ENCODE measurements at regions not wholly inside any gene's neighbourhood (a gene's known extent, or its start where the extent isn't known, plus 50 kb on each side); places are given as distances from the start of the nearest gene placed in this dataset.

GRCh38 chr9:28882529-28882928, 1309.2 kb upstream of the C9orf72 start:
- DNase-seq: no peak

GRCh38 chr9:28883234-28883633, 1310.0 kb upstream of the C9orf72 start:
- no peak for DNase-seq

- DNase-seq: no peak
These were observed 1314.1 kb upstream of the C9orf72 start for GRCh38 chr9:28887188-28887884.

GRCh38 chr9:28888806-28889205, 1315.5 kb upstream of the C9orf72 start:
- DNase-seq: no peak

GRCh38 chr9:28892538-28892937, 1319.3 kb upstream of the C9orf72 start:
- DNase-seq: no peak

- no peak for DNase-seq
These were observed 1326.0 kb upstream of the C9orf72 start for GRCh38 chr9:28899267-28899666.

GRCh38 chr9:28899926-28900325, 1326.6 kb upstream of the C9orf72 start:
- DNase-seq: no peak

- no peak for DNase-seq
These were observed 1327.1 kb upstream of the C9orf72 start for GRCh38 chr9:28900406-28900805.

- no peak for DNase-seq
These were observed 1336.2 kb upstream of the C9orf72 start for GRCh38 chr9:28909526-28909925.

GRCh38 chr9:28912621-28913020, 1339.3 kb upstream of the C9orf72 start:
- DNase-seq: no peak

GRCh38 chr9:28915202-28915930, 1342.1 kb upstream of the C9orf72 start:
- DNase-seq: no peak

- DNase-seq: no peak
These were observed 1343.1 kb upstream of the C9orf72 start for GRCh38 chr9:28916348-28916747.

- no peak for DNase-seq
These were observed 1348.7 kb upstream of the C9orf72 start for GRCh38 chr9:28921857-28922500.

- no peak for DNase-seq
These were observed 1349.6 kb upstream of the C9orf72 start for GRCh38 chr9:28922891-28923290.

GRCh38 chr9:28923351-28923750, 1350.1 kb upstream of the C9orf72 start:
- no peak for DNase-seq

GRCh38 chr9:28925157-28925556, 1351.9 kb upstream of the C9orf72 start:
- DNase-seq: no peak

GRCh38 chr9:28926306-28926705, 1353.0 kb upstream of the C9orf72 start:
- DNase-seq: no peak

- no peak for DNase-seq
These were observed 1354.4 kb upstream of the C9orf72 start for GRCh38 chr9:28927691-28928090.

- DNase-seq: no peak
These were observed 1356.2 kb upstream of the C9orf72 start for GRCh38 chr9:28929433-28929832.

GRCh38 chr9:28930766-28931165, 1357.5 kb upstream of the C9orf72 start:
- DNase-seq: no peak

GRCh38 chr9:28934111-28934510, 1360.8 kb upstream of the C9orf72 start:
- no peak for DNase-seq

GRCh38 chr9:28938981-28939380, 1365.7 kb upstream of the C9orf72 start:
- no peak for DNase-seq

- no peak for DNase-seq
These were observed 1368.6 kb upstream of the C9orf72 start for GRCh38 chr9:28941856-28942255.

GRCh38 chr9:28942941-28943340, 1369.7 kb upstream of the C9orf72 start:
- no peak for DNase-seq

Measured in activated CD8-positive, alpha-beta memory T cell treated with anti-CD3 and anti-CD28 coated beads for 24 hours (primary cell).